ENCODE measurements at regions not wholly inside any gene's neighbourhood (a gene's known extent, or its start where the extent isn't known, plus 50 kb on each side); places are given as distances from the start of the nearest gene placed in this dataset.
"Not testable (repeated sequence)": the region's sequence is repeated elsewhere in the genome, so short reads cannot be mapped to it uniquely, and the experiment has no call there.

DNA sequence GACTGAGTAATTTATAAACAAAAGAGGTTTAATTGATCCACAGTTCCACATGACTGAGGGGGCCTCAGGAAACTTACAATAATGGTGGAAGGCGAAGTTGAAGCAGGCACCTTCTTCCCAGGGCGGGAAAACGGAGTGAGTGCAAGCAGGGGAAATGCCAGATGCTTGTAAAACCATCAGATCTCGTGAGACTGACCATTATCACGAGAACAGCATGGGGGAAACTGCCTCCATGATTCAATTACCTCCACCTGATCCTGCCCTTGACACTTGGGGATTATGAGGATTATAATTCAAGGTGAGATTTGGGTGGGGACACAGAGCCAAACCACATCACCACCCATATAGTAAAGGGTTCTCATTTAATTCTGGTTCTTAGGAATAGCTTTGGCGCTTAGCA lies 219.5 kb upstream of the ATP5MC3 start:
- no peak for DNase-seq

DNA sequence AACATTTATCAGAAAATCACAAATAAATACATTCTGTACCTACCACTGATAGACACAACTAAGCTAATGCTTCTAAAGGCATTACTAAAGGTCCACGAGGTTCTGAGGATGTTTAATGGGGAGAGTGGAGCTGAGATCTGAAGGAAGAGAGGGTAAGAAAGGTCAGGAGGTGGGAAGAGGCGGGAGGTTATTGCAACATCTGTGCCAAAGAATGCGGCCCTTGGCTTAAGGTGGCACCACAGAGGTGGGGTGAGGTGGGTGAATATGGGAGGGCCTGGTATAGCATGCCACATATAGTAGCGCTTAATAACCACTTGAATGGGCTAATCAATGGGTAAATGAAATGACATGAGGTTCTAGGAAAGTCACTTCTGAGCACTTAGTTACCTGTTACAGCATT lies 217.8 kb upstream of the ATP5MC3 start:
- DNase-seq, result no peak

DNA sequence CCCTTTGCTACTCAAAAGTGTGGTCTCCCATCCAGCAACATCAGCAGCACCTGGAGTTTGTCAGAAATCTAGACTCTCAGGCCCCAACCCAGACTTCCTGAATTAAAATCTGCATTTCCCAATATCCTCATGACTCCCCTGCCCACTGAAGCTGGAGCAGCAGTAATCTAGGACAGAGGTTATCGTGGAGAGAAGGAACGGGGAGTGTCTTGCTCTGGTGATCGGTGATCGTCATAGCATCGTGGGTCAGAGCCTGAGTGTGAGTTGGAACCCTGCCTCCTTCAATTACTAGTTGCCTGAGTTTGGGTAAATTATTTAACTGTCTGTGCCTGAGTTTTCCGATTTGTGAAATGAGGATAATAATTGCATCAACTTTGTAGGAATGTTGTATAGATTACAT lies 217.3 kb upstream of the ATP5MC3 start:
- DNase-seq, result no peak

DNA sequence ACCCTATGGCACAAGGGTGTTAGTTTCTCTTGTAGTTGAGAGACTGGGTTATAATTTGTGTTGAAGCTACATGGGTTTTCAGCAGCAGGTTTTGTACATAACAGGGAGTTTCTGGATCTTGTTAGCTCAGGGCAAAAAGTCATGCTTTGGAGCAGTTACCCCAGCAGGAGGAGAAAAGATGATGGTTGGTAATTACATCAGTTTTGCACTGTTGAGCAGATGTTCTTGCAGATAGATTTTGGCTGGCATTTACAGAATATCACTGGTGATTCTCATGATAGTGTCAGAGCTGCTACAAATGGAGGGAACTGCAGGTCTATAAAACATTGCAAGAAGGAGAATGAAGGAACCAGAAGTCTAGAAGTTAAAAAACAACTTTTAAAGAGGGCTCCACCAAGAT lies 215.2 kb upstream of the ATP5MC3 start:
- DNase-seq, result no peak

DNA sequence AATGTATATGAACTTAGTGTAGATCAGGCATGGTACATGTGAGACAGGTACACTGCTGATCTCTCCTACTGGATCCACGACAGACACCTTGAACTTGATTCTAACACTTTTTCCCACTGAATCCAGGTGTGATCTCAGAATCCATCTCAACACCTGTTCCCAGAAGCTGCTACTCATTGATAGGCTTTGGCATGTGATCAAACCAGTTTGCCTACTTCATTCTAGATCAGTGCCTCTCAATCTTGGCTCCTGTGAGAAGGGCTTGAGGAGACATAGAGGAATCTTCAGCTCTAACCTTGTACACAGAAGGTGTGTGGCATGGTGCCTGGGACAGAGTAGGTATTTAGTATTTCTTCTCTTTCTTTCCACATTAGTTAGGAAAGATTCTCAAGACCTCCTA lies 212.3 kb upstream of the ATP5MC3 start:
- DNase-seq, result no peak

DNA sequence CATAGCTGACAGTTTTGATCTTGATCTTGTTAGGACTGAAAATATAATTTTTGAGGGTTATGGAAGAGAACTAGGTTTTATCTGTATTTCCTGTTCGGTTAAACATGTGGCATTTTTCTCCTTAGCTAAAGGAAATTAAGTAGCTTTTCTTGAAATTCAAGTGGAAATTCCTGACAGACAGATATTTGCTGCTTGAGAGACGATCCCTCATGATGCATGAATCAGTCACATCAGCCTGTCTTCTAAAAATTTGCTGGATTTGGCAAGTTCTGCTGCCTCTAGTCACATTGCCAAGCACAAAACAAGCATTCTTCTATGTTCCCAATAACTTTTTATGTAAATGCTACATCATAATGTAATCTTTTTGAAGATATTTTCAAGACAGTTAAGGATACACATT lies 201.8 kb upstream of the ATP5MC3 start:
- no peak for DNase-seq

DNA sequence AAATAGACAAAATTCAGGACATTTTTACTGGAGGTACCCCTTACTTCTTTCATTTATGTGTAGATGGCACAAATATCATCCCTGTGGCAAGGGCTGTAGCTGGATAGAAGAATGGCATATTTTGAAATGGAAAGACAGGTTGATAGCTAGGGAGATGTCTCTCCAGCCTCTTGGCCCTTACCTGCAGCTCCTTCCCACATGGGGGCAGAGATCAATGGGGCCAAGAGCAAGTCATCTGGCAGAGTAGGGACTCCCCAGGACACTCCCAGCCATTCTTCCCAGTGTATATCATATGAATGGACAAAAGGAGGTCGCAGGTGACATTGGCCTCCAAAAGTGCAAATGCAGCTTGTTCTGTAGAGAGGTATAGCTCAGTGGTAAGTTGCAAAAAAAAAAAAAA lies 192.2 kb upstream of the ATP5MC3 start:
- DNase-seq, result no peak

DNA sequence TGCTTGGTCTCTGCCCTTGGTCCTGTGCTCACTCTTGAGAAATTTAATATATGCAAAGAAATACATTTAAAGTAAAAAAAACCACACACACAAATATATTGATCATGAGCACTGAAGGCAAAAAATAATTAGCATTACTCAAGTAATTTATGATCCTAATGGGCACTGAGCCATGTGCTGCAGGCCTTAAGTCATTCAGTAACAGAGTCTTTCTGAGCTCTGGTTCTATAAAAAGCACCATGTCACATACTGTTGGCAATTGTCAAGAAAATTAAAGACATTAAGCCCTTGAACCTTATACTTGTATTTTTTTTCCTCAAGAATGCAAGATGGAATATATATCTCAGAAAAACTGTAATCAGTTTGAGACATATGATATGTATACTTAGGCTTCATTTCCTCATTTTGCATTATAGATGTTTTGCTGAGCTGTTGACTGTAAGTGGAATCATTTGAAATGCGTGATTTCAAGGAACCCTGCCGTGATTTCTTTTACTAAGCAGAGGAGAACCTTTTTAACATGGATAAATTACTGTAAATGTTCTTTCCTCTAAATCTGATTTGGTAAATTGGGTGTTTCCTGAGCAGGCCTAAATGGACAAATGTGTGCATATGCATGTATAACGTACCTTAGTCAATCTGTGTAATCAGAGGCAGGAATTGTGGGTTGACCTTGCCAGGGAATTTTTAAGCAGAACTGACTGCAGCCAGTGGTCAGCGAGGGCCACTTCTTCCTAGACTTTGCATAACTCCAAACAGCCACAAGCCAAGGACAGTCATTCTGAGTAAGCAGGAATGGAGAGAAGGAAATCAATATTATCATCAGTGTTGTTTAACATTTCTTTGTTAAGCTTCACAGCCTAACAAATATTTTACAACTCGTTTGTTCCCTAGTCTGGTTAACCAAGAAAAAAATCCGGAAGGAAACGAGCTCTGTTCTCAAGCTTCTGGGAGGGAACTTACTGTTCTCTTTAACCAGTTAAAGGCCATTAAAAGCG lies 191.5 kb upstream of the ATP5MC3 start:
- no peak for DNase-seq

DNA sequence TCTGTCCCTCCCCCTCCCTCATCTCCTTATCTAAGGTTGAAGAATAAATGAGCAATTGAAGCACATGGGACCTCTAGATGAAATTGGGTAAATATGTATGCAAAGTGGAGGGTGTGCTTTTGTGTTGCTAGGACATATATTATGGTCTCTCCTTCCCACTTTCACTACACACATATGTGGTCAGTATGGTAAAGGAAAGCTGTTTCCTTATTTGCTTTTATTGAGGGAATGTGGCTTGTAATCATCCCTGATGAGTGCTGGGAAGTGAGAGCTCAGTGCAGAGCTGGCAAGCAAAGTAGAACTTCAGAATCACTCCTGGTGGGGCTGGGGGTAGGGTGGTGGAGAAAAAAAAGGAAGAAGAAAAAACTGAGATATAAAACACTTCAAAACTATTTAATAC lies 189.9 kb upstream of the ATP5MC3 start:
- DNase-seq, result no peak

DNA sequence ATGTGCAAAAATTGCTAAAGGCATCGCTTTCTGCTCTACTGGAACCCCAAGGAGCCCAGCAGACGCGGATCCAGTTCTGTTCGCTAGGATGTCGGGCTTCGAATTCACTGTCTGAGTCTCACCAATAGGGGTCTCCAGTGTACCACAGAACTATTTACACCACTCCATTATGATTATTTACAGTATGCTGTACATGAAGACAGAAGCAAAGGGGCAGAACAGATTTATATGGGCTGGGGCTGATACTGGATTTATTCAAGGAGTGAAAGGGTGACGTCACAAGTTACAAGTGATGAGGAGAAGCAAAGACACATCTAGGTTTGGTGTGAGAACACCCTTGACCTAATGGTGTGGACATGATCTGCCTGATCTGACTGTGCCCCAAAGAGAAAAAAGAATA lies 185.3 kb upstream of the ATP5MC3 start:
- DNase-seq, result no peak

DNA sequence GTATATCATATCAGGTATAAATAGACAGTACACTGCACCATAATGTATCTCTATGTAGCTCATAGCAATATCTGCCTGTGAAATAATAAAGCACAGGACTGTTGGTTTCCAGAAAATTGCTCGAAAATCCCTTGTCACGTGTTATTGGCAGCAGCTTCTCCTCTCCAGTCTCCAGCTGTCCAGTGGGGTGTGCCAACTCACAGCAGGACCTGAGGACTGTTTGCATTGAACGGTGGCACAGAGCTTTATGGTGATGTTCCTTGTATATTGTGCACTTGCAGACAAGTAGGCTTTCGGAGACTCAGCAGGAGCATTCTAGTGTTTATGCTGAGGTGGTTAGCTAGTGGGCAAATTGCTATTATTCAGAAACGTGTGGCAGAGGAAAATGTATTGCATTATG lies 182.2 kb upstream of the ATP5MC3 start:
- DNase-seq, result no peak

DNA sequence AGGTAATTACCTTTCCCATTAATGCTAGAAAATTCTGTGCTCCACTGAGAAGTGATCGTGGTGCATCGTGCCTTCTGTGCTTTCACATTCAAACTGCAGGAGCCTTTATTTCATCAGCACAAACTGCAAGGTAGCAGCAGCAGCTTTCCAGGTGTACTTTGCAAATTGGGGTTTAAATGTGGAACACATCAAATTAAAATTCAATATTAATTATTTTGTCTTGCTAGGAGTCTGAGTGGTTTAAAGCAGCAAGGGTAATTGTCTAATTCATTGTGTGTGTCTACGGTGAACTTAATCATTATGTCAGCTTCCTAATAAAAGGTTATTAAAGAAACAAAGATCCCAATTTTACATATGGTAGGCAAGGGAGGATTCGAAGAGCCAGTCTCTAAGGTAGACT lies 180.8 kb upstream of the ATP5MC3 start:
- no peak for DNase-seq

DNA sequence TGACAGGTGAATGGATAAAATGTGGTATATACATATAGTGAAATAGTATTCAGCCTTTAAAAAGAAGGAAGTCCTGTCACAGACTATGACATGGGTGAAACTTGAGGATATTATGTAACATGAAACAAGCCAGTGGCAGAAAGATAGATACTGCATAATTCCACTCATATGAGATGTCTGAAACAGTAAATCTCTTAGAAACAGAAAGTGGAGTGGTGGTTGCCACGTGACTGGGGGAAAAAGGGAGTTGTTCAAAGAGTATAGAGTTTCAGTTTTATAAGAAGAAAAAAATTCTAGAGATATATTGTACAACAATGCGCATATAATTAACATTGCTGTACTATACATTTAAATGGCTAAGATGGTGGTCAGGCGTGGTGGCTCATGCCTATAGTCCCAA lies 178.2 kb upstream of the ATP5MC3 start:
- no peak for DNase-seq

DNA sequence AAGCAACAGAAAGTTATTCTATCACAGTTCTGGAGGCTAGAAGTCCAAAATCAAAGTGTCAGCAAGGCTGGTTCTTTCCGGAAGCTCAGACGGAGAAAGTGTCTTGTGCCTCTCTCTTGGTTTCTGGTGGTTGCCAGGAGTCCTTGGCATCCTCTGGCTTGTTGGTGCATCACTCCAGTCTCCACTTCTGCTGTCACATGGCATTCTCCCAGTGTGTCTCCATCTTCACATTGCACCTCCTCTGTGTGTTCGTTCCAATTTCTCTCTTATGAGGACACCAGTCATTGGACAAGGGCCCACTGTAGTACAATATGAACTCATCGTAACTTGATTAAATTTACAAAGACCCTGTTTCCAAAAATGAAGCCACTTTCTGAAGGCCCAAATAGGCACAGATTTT lies 175.4 kb upstream of the ATP5MC3 start:
- no peak for DNase-seq

DNA sequence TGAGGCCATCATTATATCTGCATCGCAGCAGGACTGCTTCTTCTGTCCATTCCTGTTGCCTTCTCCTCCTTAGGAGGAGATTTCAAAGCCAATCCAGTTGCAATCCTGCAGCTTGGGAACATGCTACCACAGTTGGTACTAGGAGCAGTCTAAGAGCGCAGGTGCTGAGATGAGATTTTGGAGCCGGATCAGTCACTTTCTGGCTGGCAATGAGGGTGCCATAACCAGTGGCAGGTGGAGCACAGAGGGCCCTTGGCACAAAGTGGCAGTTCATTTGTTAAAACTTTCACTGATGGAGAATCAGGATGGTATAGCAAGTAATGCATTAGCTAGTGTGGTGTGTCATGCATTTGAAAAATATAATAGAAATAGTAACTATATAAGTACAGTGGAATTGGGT lies 173.7 kb upstream of the ATP5MC3 start:
- DNase-seq, result no peak

DNA sequence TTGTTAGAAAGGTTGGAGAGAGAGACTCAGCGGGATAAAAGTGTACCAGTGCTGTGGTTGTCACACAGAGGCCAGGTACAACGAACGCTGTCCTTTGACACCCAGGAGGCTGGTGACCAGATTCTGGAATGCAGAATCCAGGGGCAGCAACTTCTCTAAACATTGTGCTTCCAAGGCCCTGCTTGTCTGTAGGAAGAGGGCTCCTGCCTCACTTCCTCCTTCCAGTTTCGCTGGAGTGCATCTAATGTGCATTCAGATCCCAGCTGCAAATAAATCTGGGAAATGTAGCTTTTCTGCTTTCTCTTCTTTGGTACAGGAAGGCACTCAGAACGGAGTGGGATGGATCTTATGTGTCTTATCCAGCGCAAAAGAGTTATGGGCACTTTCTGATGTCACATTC lies 171.8 kb upstream of the ATP5MC3 start:
- no peak for DNase-seq

DNA sequence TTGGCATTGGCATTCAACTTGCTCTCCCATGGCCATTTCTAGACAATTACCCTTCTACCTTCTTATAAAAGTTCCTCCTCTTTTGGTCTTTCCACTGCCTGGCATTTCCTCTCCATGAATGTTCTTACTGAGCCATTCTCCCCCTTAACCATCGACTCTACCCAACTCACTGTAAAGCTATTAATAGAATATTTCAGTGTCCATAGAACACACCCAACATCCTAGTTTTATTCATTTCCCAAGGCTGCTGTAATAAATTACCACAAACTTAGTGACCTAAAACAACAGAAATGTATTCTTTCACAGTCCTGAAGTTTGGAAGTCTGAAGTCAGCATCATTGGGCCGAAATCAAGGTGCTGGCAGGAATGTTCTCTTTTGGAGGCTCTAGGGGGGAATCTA lies 170.0 kb upstream of the ATP5MC3 start:
- DNase-seq, result no peak

DNA sequence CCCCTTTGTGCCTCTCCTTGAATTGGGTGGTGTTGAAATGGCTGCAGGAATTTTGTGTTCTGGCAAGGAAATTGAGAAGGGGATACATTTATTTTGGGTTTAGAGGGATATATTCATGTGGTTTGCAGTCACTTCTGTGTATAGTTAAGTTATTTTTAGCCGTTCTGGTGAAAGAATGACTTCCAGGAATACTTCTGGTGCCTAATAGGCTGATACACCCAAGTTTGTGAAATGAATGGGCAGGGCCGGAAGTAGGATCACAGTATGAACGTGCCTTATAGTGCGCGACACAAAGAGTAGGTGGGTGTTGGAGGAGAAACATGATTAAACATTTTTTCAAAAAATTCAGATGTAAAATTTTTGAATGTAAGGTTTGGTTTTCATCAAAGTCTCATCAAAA lies 168.6 kb upstream of the ATP5MC3 start:
- no peak for DNase-seq

DNA sequence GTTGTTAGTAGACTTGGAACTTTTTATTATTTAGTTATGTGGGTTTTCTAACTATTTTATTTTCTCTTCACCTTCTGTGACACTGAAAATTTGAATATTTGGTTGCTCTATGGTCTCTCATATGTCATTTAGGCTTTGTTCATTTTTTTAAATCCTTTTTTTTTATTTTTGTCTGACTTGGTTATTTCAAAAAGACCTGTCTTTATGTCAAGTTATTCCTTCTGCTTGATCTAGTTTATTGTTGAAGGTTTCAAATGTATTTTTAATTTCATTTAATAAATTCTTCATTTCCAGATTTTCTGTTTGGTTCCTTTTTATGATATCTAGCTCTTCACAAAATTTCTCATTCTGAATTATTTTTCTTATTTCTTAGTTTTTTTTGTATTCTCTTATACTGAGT lies 160.6 kb upstream of the ATP5MC3 start:
- no peak for DNase-seq

DNA sequence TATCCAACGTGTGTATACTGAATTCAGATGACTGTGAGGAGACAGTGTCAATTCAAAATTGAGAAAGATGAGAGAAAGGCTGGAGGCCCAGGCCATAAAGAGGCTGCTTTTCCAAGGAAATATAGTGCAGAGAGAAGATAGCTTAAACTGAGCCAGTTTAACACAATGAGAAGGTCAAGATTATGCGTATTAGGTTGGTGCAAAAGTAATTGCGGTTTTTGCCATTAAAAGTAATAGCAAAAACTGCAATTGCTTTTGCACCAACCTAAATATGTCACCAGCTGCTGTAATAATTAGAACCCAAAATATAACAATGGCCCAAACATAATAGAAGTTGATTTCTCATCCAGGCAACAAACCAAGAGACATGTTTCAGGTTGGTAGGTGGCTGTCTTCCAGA lies 148.7 kb upstream of the ATP5MC3 start:
- no peak for DNase-seq

DNA sequence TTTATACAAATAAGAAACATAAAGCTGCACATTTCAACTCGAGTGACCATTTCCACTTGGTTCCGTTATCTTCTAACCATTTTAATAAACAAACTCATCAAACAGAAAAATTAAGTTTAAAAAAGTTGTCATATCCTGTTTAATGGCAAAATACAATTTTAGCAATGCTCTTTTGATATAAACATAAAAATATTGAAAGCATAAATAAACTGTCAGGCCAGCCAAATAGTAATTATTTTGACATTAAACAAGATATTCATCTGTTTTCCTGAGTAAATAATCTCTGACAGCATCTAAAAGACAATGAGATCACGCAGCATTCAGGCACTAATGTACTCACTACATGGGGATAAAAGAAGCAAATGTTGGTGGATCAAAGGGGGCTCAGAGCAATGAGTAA lies 145.3 kb upstream of the ATP5MC3 start:
- no peak for DNase-seq

DNA sequence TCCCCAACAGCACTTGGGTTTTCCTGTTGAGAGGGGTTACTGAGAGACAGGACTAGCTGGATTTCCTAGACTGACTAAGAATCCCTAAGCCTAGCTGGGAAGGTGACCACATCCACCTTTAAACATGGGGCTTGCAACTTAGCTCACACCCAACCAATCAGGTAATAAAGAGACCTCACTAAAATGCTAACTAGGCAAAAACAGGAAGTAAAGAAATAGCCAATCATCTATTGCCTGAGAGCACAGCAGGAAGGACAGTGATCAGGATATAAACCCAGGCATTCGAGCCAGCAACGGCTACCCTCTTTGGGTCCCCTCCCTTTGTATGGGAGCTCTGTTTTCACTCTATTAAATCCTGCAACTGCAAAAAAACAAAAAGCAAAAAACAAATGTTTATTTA lies 144.7 kb upstream of the ATP5MC3 start:
- DNase-seq, result not testable (repeated sequence)

DNA sequence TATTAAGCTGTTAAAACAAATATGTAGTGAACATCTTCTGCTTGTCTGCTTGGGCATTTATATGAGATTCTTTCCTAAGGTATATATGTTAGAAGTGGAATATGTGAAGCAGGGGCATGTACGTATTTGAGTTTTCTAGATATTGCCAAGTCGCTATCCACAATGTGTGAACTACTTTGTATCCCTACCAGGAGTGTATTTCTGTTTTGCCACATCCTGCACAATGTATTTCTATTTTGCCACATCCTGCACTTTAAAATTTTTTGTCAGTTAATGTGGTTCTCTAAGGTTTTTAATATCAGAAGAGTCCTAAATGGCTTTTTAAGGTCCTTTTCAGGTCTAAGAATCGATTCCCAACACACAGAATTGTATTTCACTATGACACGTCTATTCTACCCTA lies 141.7 kb upstream of the ATP5MC3 start:
- no peak for DNase-seq

DNA sequence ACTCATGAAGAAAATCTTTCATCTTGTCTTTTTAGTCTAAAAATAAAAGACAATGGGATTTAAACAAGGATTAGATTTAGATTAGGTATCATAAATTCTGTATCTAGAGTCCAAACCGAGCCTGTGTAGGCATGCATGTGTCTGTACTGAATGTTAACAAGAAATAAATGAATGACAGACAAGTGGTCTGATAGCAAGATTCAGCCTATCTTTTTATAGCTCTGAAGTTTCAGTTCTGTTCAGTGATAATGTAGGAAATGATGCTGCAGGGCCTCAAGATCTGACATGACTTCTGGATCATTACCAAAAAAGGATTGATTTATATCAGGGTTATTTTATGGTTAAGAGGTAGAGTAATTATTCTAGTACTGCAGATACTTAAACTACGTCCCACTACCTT lies 137.0 kb upstream of the ATP5MC3 start:
- DNase-seq, result no peak

DNA sequence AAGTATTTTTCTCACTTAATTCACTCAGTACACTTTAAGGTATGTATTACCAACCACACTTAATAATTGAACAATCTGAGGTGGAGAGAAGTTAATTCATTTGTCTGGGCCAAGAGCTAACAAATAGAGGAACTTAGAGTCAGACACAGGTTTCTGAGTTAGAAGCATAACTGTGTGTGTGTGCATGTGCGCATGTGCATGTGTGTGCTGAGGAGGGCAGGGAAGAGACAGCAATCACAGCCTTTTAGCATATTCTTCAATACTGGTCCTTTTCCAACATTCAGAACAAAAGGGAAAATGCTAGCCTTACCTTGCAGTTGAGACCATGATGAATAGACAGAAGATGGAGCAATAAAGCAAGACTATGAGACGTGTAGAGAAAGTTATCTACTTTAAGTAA lies 136.2 kb upstream of the ATP5MC3 start:
- no peak for DNase-seq

Data from stimulated activated CD4-positive, alpha-beta T cell treated with anti-CD3 and anti-CD28 coated beads, Interleukin-4, amount 100 ng/mL, for 4 hours (primary cell).